SK-N-SH treated with all-trans-retinoic acid at 6 μM for 48 hours (cell line): ENCODE measurements at regions not wholly inside any gene's neighbourhood (a gene's known extent, or its start where the extent isn't known, plus 50 kb on each side); places are given as distances from the start of the nearest gene placed in this dataset.

ENCODE experiments used
- ATAC-seq: fragments of 200-7000 bp; cut with Tn5 transposase; 3 replicates; pipeline ENCODE4 v1.9.1; 2020; ENCODE audit warnings: mild to moderate bottlenecking, moderate library complexity
- ARNTL ChIP-seq: fragments of 450-650 bp; formaldehyde crosslinking; IDR thresholded peaks from 2 replicates; pipeline ENCODE4 v1.5.0; 2020; ENCODE audit warnings: low read depth, mild to moderate bottlenecking, moderate library complexity, borderline replicate concordance
- BACH2 ChIP-seq: fragments of 250-450 bp; sonication (Bioruptor Pico); IDR thresholded peaks from 2 replicates; pipeline ENCODE4 v1.9.0; 2021; ENCODE audit warnings: mild to moderate bottlenecking, borderline replicate concordance
- CSDC2 ChIP-seq: fragments of 250-450 bp; sonication (Bioruptor Pico); IDR thresholded peaks from 2 replicates; pipeline ENCODE4 v1.5.0; 2020; ENCODE audit warnings: mild to moderate bottlenecking, moderate library complexity
- CSRNP3 ChIP-seq: fragments of 250-450 bp; sonication (Bioruptor Pico); IDR thresholded peaks from 2 replicates; pipeline ENCODE4 v1.5.1; 2021; ENCODE audit warnings: mild to moderate bottlenecking, moderate library complexity
- ESRRG ChIP-seq: fragments of 250-450 bp; sonication (Bioruptor Pico); IDR thresholded peaks from 2 replicates; pipeline ENCODE4 v1.6.1; 2021; ENCODE audit warnings: mild to moderate bottlenecking
- GLIS3 ChIP-seq: fragments of 250-450 bp; sonication (Bioruptor Pico); IDR thresholded peaks from 2 replicates; pipeline ENCODE4 v1.5.0; 2020; ENCODE audit warnings: mild to moderate bottlenecking, moderate library complexity
- ISL1 ChIP-seq: fragments of 250-450 bp; sonication (Bioruptor Pico); IDR thresholded peaks from 2 replicates; pipeline ENCODE4 v2.1.2; 2022; ENCODE audit warnings: mild to moderate bottlenecking, moderate library complexity
- OSR1 ChIP-seq: fragments of 250-450 bp; sonication (Bioruptor Pico); IDR thresholded peaks from 2 replicates; pipeline ENCODE4 v1.8.0; 2022; ENCODE audit warnings: moderate library complexity, mild to moderate bottlenecking, inconsistent platforms
- PATZ1 ChIP-seq: fragments of 250-450 bp; sonication (Bioruptor Pico); IDR thresholded peaks from 2 replicates; pipeline ENCODE4 v1.8.0; 2020; ENCODE audit warnings: mild to moderate bottlenecking, moderate library complexity, borderline replicate concordance
- POU6F1 ChIP-seq: fragments of 250-450 bp; sonication (Bioruptor Pico); IDR thresholded peaks from 2 replicates; pipeline ENCODE4 v1.8.0; 2021; ENCODE audit warnings: low read depth, mild to moderate bottlenecking, moderate library complexity, borderline replicate concordance
- PPARA ChIP-seq: fragments of 250-450 bp; sonication (Bioruptor Pico); IDR thresholded peaks from 2 replicates; pipeline ENCODE4 v1.5.0; 2020; ENCODE audit warnings: mild to moderate bottlenecking, borderline replicate concordance
- RARB ChIP-seq: fragments of 250-450 bp; sonication (Bioruptor Pico); IDR thresholded peaks from 2 replicates; pipeline ENCODE4 v1.8.0; 2021; ENCODE audit warnings: mild to moderate bottlenecking, moderate library complexity
- SNAI2 ChIP-seq: fragments of 250-450 bp; sonication (Bioruptor Pico); IDR thresholded peaks from 2 replicates; pipeline ENCODE4 v1.5.0; 2020; ENCODE audit warnings: mild to moderate bottlenecking, moderate library complexity
- TCF4 ChIP-seq: fragments of 250-450 bp; sonication (Bioruptor Pico); IDR thresholded peaks from 2 replicates; pipeline ENCODE4 v1.8.0; 2021; ENCODE audit warnings: mild to moderate bottlenecking, moderate library complexity, borderline replicate concordance
- TOX ChIP-seq: fragments of 250-450 bp; sonication (Bioruptor Pico); IDR thresholded peaks from 2 replicates; pipeline ENCODE4 v1.8.0; 2021; ENCODE audit warnings: mild to moderate bottlenecking, moderate library complexity, borderline replicate concordance
- ZFP3 ChIP-seq: fragments of 250-450 bp; sonication (Bioruptor Pico); IDR thresholded peaks from 2 replicates; pipeline ENCODE4 v1.5.0; 2020; ENCODE audit warnings: mild to moderate bottlenecking, moderate library complexity
- ZFP30 ChIP-seq: fragments of 450-650 bp; formaldehyde crosslinking; IDR thresholded peaks from 2 replicates; pipeline ENCODE4 v1.5.0; 2022; ENCODE audit warnings: mild to moderate bottlenecking, moderate library complexity
- ZNF565 ChIP-seq: fragments of 450-650 bp; formaldehyde crosslinking; conservative IDR thresholded peaks from 2 replicates; pipeline ENCODE4 v1.5.0; 2020; ENCODE audit warnings: low read depth, mild to moderate bottlenecking, moderate library complexity
- ZNF70 ChIP-seq: fragments of 450-650 bp; formaldehyde crosslinking; IDR thresholded peaks from 2 replicates; pipeline ENCODE4 v1.5.0; 2020; ENCODE audit warnings: mild to moderate bottlenecking, moderate library complexity
- TF ChIP-seq, protein P1 (sequence below): fragments of 250-450 bp; sonication (Bioruptor Pico); IDR thresholded peaks from 2 replicates; pipeline ENCODE4 v1.5.0; 2020; ENCODE audit warnings: mild to moderate bottlenecking, moderate library complexity

DNA sequence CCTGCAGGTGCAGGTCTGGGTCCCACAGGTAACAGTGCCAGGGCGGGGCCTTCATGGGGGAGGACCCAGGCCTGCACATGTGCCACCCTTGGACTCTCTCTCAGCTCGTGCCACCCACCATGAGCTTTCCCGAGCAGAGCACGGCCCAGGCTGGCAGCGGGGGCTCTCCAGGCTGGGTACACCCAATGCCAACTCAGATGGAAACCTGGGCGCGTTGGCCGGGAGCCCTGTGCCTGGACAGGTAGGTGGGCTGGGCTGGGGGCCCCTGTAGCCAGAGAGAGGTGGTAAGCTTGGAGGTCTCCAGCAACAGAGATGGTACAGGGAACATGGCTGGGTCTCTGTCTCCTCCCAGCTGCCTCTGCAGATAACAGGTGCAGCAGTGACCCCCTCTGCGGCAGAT is 69.9 kb upstream of the ADARB2 start (continued):
- TF ChIP-seq, protein P1, sequence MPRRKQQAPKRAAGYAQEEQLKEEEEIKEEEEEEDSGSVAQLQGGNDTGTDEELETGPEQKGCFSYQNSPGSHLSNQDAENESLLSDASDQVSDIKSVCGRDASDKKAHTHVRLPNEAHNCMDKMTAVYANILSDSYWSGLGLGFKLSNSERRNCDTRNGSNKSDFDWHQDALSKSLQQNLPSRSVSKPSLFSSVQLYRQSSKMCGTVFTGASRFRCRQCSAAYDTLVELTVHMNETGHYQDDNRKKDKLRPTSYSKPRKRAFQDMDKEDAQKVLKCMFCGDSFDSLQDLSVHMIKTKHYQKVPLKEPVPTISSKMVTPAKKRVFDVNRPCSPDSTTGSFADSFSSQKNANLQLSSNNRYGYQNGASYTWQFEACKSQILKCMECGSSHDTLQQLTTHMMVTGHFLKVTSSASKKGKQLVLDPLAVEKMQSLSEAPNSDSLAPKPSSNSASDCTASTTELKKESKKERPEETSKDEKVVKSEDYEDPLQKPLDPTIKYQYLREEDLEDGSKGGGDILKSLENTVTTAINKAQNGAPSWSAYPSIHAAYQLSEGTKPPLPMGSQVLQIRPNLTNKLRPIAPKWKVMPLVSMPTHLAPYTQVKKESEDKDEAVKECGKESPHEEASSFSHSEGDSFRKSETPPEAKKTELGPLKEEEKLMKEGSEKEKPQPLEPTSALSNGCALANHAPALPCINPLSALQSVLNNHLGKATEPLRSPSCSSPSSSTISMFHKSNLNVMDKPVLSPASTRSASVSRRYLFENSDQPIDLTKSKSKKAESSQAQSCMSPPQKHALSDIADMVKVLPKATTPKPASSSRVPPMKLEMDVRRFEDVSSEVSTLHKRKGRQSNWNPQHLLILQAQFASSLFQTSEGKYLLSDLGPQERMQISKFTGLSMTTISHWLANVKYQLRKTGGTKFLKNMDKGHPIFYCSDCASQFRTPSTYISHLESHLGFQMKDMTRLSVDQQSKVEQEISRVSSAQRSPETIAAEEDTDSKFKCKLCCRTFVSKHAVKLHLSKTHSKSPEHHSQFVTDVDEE: no peak
- TF ChIP-seq POU6F1 (CRISPR knock-in tag) (no peak), PPARA (CRISPR knock-in tag) (no peak), ISL1 (no peak)
- TF ChIP-seq, all 23 proteins: peak for 0

GRCh38 chr10:1802413-1802812 is 65.1 kb upstream of the ADARB2 start:
- TF ChIP-seq CSRNP3: no peak
- TF ChIP-seq ZFP30 (CRISPR knock-in tag): no peak
- no peak for TF ChIP-seq PATZ1
- TF ChIP-seq ISL1: no peak
- TF ChIP-seq CSDC2 (CRISPR knock-in tag): no peak
- TF ChIP-seq RARB (CRISPR knock-in tag): no peak
- no peak for TF ChIP-seq PPARA (CRISPR knock-in tag)
- no peak for TF ChIP-seq TOX (CRISPR knock-in tag)
- no peak for TF ChIP-seq OSR1 (CRISPR knock-in tag)
- TF ChIP-seq ESRRG (CRISPR knock-in tag): no peak
- no peak for TF ChIP-seq ZFP3 (CRISPR knock-in tag)
- TF ChIP-seq POU6F1 (CRISPR knock-in tag): no peak
- TF ChIP-seq ZNF565 (CRISPR knock-in tag): no peak
- no peak for TF ChIP-seq SNAI2 (CRISPR knock-in tag)
- no peak for TF ChIP-seq ARNTL (CRISPR knock-in tag)
- TF ChIP-seq GLIS3: no peak
- no peak for TF ChIP-seq TCF4 (CRISPR knock-in tag)
- no peak for TF ChIP-seq ZNF70
- no peak for TF ChIP-seq BACH2 (CRISPR knock-in tag)
- ATAC-seq: no peak

- TF ChIP-seq SNAI2 (CRISPR knock-in tag) (no peak), ZFP30 (CRISPR knock-in tag) (no peak), RARB (CRISPR knock-in tag) (no peak)
- TF ChIP-seq, protein P1: no peak
- ATAC-seq: no peak
Observed at GRCh38 chr10:1788401-1788800, 51.1 kb upstream of the ADARB2 start.
